ENCODE measurements at regions not wholly inside any gene's neighbourhood (a gene's known extent, or its start where the extent isn't known, plus 50 kb on each side); places are given as distances from the start of the nearest gene placed in this dataset.

DNA sequence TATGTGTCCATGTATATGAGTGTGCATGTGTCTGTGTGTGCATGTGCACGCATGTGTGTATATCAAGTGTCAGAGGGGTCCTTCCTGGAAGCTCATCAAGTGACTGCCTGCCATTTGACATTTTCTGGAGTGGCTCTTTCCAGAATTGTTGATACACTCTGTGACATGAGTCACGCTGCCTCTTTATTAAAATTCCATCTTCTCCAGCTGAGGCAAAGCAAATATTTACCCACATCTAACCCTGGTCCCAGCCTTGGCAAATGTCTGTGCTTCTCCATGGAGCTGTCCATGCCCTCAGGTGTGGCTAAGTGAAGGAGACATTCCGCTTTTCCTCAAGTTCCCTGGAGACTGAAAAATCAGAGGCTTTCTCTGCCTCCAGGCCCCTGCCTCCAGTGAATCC, 88.2 kb upstream of the MBNL2 start:
- H4K20me1 ChIP-seq (ENCODE audit: control insufficient read depth, extremely low read depth, insufficient read depth, low read length): no peaks in the 10 kb centered on the region
- no peaks in the 10 kb centered on the region for H3K27me3 ChIP-seq (ENCODE audit: control insufficient read depth, insufficient read depth, low read length)
- no peak for TF ChIP-seq EZH2 (IDR thresholded peaks at IDR 0.05; ENCODE audit: low read length, missing control alignments)
- TF ChIP-seq, protein P1, sequence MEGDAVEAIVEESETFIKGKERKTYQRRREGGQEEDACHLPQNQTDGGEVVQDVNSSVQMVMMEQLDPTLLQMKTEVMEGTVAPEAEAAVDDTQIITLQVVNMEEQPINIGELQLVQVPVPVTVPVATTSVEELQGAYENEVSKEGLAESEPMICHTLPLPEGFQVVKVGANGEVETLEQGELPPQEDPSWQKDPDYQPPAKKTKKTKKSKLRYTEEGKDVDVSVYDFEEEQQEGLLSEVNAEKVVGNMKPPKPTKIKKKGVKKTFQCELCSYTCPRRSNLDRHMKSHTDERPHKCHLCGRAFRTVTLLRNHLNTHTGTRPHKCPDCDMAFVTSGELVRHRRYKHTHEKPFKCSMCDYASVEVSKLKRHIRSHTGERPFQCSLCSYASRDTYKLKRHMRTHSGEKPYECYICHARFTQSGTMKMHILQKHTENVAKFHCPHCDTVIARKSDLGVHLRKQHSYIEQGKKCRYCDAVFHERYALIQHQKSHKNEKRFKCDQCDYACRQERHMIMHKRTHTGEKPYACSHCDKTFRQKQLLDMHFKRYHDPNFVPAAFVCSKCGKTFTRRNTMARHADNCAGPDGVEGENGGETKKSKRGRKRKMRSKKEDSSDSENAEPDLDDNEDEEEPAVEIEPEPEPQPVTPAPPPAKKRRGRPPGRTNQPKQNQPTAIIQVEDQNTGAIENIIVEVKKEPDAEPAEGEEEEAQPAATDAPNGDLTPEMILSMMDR (conservative IDR thresholded peaks at IDR 0.05 in 1 of 2, IDR thresholded peaks at IDR 0.05 in 1 of 2; ENCODE audit: low read depth in 1 of 2, low read length in 2 of 2): no peak
- no peaks in the 10 kb centered on the region for H3K79me2 ChIP-seq (ENCODE audit: control insufficient read depth, insufficient read depth, low read length)
- DNase-seq (ENCODE audit: low read depth in 2 of 2): no peak
- H3K27ac ChIP-seq (ENCODE audit: insufficient read depth, low read length): no peak overlapping the region
- H3K4me1 ChIP-seq (ENCODE audit: control insufficient read depth, extremely low read depth, insufficient read depth, low read length): no peaks in the 10 kb centered on the region
- no peak overlapping the region for H3K4me2 ChIP-seq (ENCODE audit: extremely low read depth, insufficient read depth, low read length)
- H3K9me3 ChIP-seq (ENCODE audit: control insufficient read depth, insufficient read depth, low read depth, low read length): no peaks in the 10 kb centered on the region
- H3K36me3 ChIP-seq (ENCODE audit: control insufficient read depth, insufficient read depth, low read length): no peaks in the 10 kb centered on the region
- no peak overlapping the region for H2AFZ ChIP-seq (ENCODE audit: low read length)
- H3K4me3 ChIP-seq (replicated peaks in 1 of 4; ENCODE audit: control extremely low read depth in 1 of 4, insufficient read depth in 1 of 4, low read depth in 3 of 4, low read length in 4 of 4): no peak overlapping the region
- H3K9ac ChIP-seq (ENCODE audit: insufficient read depth, low read length): no peak overlapping the region

DNA sequence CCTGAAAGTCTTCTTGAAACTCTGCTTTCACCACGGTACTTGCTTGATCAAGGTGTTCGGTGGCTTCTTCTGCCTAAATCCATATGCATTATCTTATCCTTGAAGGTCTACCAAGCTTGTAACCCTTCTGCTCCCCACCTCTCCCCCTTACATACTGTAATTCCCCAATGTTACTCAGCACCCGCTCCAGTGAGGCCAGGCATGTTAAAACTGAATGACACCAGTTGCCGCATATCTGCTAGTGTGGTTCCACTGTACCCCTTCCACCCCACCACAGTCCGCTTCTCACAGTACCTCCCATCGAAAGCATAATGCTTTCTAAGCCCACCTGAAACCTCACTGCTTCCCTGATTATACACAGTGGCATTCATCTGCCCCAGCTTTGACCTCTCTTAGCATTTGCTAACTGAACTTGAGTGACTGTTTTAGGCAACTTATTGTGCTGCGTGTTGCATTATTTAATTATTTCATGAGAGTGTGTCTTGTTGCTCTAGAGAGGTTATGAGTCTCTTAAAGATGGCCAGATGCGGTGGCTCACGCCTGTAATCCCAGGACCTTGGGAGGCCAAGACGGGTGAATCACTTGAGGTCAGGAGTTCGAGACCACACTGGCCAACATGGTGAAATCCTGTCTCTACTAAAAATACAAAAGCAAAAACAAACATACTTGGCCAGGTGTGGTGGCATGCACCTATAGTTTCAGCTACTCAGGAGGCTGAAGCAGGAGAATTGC, 87.6 kb upstream of the MBNL2 start:
- H3K27ac ChIP-seq (ENCODE audit: insufficient read depth, low read length): no peak overlapping the region
- DNase-seq (ENCODE audit: low read depth in 2 of 2): peak; percentile 31 to 61
- H3K9ac ChIP-seq (ENCODE audit: insufficient read depth, low read length): no peak overlapping the region
- TF ChIP-seq EZH2 (IDR thresholded peaks at IDR 0.05; ENCODE audit: low read length, missing control alignments): no peak
- TF ChIP-seq, protein P1 (conservative IDR thresholded peaks at IDR 0.05 in 1 of 2, IDR thresholded peaks at IDR 0.05 in 1 of 2; ENCODE audit: low read depth in 1 of 2, low read length in 2 of 2): no peak
- no peaks in the 10 kb centered on the region for H3K36me3 ChIP-seq (ENCODE audit: control insufficient read depth, insufficient read depth, low read length)
- no peak overlapping the region for H3K4me2 ChIP-seq (ENCODE audit: extremely low read depth, insufficient read depth, low read length)
- H3K4me3 ChIP-seq (replicated peaks in 1 of 4; ENCODE audit: control extremely low read depth in 1 of 4, insufficient read depth in 1 of 4, low read depth in 3 of 4, low read length in 4 of 4): no peak overlapping the region
- peaks cover under 1% of the 10 kb centered on the region for H3K4me1 ChIP-seq (ENCODE audit: control insufficient read depth, extremely low read depth, insufficient read depth, low read length)
- no peaks in the 10 kb centered on the region for H3K9me3 ChIP-seq (ENCODE audit: control insufficient read depth, insufficient read depth, low read depth, low read length)
- no peaks in the 10 kb centered on the region for H3K79me2 ChIP-seq (ENCODE audit: control insufficient read depth, insufficient read depth, low read length)
- no peaks in the 10 kb centered on the region for H3K27me3 ChIP-seq (ENCODE audit: control insufficient read depth, insufficient read depth, low read length)
- H4K20me1 ChIP-seq (ENCODE audit: control insufficient read depth, extremely low read depth, insufficient read depth, low read length): no peaks in the 10 kb centered on the region
- H2AFZ ChIP-seq (ENCODE audit: low read length): no peak overlapping the region

DNA sequence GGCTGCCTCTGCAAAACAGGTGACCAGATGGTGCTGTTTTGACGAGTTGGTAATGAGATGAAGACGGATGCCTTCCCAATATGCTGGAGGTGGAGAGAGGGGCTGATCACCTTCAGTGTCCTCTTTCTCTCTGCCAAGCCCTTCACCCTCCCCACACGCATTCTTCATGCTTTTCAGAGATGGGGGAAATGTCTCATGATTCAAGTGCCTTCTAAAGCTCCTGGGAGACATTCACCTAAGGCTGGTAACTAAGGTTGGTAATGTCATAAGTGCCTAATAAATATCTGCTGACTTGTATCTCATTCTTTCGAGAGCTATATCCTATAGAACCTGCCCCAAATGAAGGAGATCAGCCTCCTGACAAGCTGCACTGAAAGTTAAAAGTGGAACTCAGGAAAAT, 86.2 kb upstream of the MBNL2 start:
- DNase-seq (ENCODE audit: low read depth in 2 of 2): no peak
- TF ChIP-seq, protein P1 (conservative IDR thresholded peaks at IDR 0.05 in 1 of 2, IDR thresholded peaks at IDR 0.05 in 1 of 2; ENCODE audit: low read depth in 1 of 2, low read length in 2 of 2): no peak
- no peak for TF ChIP-seq EZH2 (IDR thresholded peaks at IDR 0.05; ENCODE audit: low read length, missing control alignments)
- Histone ChIP-seq H3K79me2 (ENCODE audit: control insufficient read depth, insufficient read depth, low read length) (no peaks in the 10 kb centered on the region), H3K27me3 (ENCODE audit: control insufficient read depth, insufficient read depth, low read length) (no peaks in the 10 kb centered on the region), H3K9ac (ENCODE audit: insufficient read depth, low read length) (no peak overlapping the region), H3K9me3 (ENCODE audit: control insufficient read depth, insufficient read depth, low read depth, low read length) (no peaks in the 10 kb centered on the region), H3K27ac (ENCODE audit: insufficient read depth, low read length) (no peak overlapping the region), H2AFZ (ENCODE audit: low read length) (no peak overlapping the region), H4K20me1 (ENCODE audit: control insufficient read depth, extremely low read depth, insufficient read depth, low read length) (no peaks in the 10 kb centered on the region), H3K36me3 (ENCODE audit: control insufficient read depth, insufficient read depth, low read length) (no peaks in the 10 kb centered on the region), H3K4me2 (ENCODE audit: extremely low read depth, insufficient read depth, low read length) (no peak overlapping the region), H3K4me3 (replicated peaks in 1 of 4; ENCODE audit: control extremely low read depth in 1 of 4, insufficient read depth in 1 of 4, low read depth in 3 of 4, low read length in 4 of 4) (no peak overlapping the region), H3K4me1 (ENCODE audit: control insufficient read depth, extremely low read depth, insufficient read depth, low read length) (peaks cover 11% of the 10 kb centered on the region)

Measured in fibroblast of lung (primary cell).